ENCODE measurements at regions not wholly inside any gene's neighbourhood (a gene's known extent, or its start where the extent isn't known, plus 50 kb on each side); places are given as distances from the start of the nearest gene placed in this dataset.

GRCh38 chr2:7207631-7208030, 290.4 kb downstream of the RNF144A start:
- TF ChIP-seq CTCF (IDR thresholded peaks at IDR 0.05; ENCODE audit: low read depth, low read length) (no peak), POLR2A (IDR thresholded peaks at IDR 0.05; ENCODE audit: extremely low read depth, insufficient read length) (no peak), MYC (IDR thresholded peaks at IDR 0.05; ENCODE audit: low read depth, low read length) (no peak)
- TF ChIP-seq, protein P1, sequence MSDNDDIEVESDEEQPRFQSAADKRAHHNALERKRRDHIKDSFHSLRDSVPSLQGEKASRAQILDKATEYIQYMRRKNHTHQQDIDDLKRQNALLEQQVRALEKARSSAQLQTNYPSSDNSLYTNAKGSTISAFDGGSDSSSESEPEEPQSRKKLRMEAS (IDR thresholded peaks at IDR 0.05; ENCODE audit: low read depth, low read length): no peak

Data from NB4 (cell line).